ENCODE measurements at regions not wholly inside any gene's neighbourhood (a gene's known extent, or its start where the extent isn't known, plus 50 kb on each side); places are given as distances from the start of the nearest gene placed in this dataset.

DNA sequence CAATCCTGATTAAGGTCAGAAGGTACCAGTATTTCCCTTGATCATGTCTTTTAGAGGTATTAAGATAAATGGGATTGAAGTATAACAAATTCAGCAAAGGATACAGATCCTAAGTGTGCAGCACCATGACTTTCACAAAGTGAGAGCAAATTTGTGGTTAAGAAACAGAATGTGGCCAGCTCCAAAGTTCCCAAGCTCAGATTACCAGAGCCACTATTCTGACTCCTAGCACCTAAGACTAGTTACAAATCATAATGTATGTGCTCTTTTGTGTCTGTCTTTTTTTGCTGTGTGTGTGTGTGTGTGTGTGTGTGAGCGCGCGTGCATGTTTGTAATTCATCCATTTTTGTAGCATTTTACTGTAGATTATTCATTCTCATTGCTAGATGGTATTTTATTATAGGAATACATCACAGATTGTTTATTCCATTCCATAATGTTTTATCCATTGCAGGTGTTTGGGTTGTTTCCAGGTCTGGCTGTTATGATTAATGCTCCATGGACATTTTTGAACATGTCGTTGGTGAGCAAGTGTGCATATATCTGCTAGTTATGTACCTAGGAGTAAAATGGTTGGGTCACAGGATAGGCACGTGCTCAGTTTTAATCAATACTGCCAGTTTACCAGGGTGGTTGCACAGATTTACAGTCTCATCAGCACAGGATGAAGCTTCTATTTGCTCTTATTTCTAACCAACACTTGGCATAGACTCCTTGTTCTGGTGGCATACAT lies 314.0 kb upstream of the JAG1 start:
- H3K9me3 ChIP-seq (ENCODE audit: control insufficient read depth in 2 of 2, insufficient read depth in 1 of 2, low read length in 1 of 2) = no peaks in the 10 kb centered on the region
- H3K27me3 ChIP-seq (ENCODE audit: control insufficient read depth in 2 of 2, insufficient read depth in 1 of 2, low read length in 1 of 2) = no peaks in the 10 kb centered on the region
- H3K4me3 ChIP-seq (ENCODE audit: low read length in 2 of 2) = no peak overlapping the region
- no peak for DNase-seq (ENCODE audit: low read depth in 6 of 9, low spot score in 9 of 9)
- no peaks in the 10 kb centered on the region for H3K36me3 ChIP-seq (ENCODE audit: control insufficient read depth in 2 of 2, insufficient read depth in 2 of 2, low read length in 1 of 2)
- no peaks in the 10 kb centered on the region for H3K4me1 ChIP-seq (ENCODE audit: control insufficient read depth in 2 of 2, insufficient read depth in 2 of 2, low read length in 2 of 2)
- H3K27ac ChIP-seq (ENCODE audit: low read depth in 1 of 2, low read length in 1 of 2) = no peak overlapping the region
- WGBS = 74% methylated on average over 5 of the region's 5 CpGs

DNA sequence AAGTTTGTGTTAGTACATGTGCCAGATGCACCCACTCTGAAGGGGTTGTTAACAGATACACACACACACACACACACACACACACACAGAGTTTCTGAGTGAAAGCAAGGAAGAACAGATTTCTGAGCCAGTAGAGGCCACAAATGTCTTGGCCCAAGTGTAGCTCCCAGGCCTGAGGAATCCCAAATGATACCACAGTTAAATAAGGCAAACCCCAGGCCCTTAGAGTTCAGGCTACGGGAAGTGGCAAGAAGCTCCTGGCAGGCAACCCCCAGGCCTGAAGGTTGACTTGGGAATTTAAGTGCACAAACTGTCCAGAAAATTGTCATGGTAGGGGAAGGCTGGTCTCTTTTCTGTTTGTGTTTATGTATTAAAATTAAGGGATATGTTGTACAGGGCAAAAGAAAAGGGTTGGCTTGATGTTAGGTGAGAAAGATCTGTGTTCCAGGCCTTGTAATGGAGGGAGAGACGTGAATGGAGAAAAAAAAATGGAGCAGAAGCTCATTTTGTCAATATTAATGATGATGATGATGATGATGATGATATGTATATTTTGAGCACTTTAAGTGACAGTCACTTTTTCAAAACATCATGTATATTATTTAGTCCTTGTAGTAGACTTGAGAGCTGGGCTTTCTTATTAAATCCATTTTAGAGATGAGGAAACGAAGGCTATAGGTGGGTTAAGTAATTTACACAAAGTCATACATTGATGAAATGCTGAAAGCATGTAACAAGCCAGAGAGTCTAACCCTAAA lies 317.0 kb upstream of the JAG1 start:
- H3K4me3 ChIP-seq (ENCODE audit: low read length in 2 of 2) = no peak overlapping the region
- H3K9me3 ChIP-seq (ENCODE audit: control insufficient read depth in 2 of 2, insufficient read depth in 1 of 2, low read length in 1 of 2) = no peaks in the 10 kb centered on the region
- no peaks in the 10 kb centered on the region for H3K27me3 ChIP-seq (ENCODE audit: control insufficient read depth in 2 of 2, insufficient read depth in 1 of 2, low read length in 1 of 2)
- WGBS = 86% methylated on average over 3 of the region's 3 CpGs
- no peaks in the 10 kb centered on the region for H3K36me3 ChIP-seq (ENCODE audit: control insufficient read depth in 2 of 2, insufficient read depth in 2 of 2, low read length in 1 of 2)
- DNase-seq (ENCODE audit: low read depth in 6 of 9, low spot score in 9 of 9) = no peak
- H3K4me1 ChIP-seq (ENCODE audit: control insufficient read depth in 2 of 2, insufficient read depth in 2 of 2, low read length in 2 of 2) = no peaks in the 10 kb centered on the region
- H3K27ac ChIP-seq (ENCODE audit: low read depth in 1 of 2, low read length in 1 of 2) = no peak overlapping the region

DNA sequence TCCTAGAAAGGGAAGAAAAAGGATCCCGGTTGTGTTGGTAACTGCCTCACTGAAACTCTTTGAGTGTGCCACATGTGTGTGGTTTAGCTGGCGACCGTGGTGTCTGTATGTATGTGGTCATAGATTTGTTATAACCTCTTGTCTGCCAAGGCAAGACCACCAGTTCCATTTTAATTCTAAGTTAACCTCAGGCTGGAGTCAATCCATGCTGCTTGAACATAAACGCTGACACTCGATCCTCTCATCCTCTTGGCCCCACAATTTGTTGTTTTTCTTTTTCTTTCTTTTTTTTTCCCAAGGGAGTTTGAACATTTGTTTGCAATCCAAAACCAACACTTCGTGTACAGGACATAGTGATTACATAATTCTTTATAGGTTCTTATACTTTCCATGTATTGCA lies 318.9 kb upstream of the JAG1 start:
- 87% methylated on average over 6 of the region's 6 CpGs for WGBS
- H3K27ac ChIP-seq (ENCODE audit: low read depth in 1 of 2, low read length in 1 of 2) = peak overlapping the region in 1 of 2 donors; percentile 20
- no peak for DNase-seq (ENCODE audit: low read depth in 6 of 9, low spot score in 9 of 9)

DNA sequence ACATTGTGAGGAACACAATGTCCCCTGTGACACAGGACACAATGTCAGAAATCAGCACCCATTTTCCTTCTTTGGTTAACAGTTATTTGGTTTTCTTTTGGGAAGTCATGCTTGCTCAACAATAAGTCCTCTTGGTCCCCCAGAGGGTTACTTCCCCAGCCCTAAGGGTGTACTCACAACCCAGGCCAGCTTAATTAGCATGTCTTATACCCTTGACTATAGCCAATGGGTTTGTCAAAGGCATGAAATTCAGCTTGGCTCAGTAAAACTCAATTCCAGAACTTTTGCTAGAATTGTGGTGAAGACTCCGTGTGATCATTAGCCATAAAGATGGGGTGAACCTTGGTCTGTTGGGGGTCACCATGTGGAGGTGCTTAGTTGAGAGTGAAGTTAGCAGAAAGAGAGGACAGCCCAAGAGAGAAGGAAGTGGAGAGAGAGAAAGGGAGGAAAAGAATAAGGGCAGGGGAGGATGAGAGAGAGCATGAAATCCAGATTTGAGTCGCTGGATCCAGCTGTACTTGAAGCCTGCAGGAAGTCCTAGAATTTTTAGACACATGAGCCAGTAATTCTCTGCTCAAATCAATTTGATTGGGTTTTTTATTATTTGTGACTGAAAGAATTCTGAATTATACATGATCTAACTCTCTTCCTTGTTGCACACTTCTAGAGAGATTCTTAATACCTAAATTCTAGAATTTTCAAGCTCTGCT lies 321.3 kb upstream of the JAG1 start:
- no peak overlapping the region for H3K27ac ChIP-seq (ENCODE audit: low read depth in 1 of 2, low read length in 1 of 2)
- WGBS = 94% methylated on average over 2 of the region's 2 CpGs
- H3K36me3 ChIP-seq (ENCODE audit: control insufficient read depth in 2 of 2, insufficient read depth in 2 of 2, low read length in 1 of 2) = no peaks in the 10 kb centered on the region
- DNase-seq (ENCODE audit: low read depth in 6 of 9, low spot score in 9 of 9) = no peak
- no peak overlapping the region for H3K4me3 ChIP-seq (ENCODE audit: low read length in 2 of 2)
- no peaks in the 10 kb centered on the region for H3K9me3 ChIP-seq (ENCODE audit: control insufficient read depth in 2 of 2, insufficient read depth in 1 of 2, low read length in 1 of 2)
- H3K27me3 ChIP-seq (ENCODE audit: control insufficient read depth in 2 of 2, insufficient read depth in 1 of 2, low read length in 1 of 2) = no peaks in the 10 kb centered on the region
- no peaks in the 10 kb centered on the region for H3K4me1 ChIP-seq (ENCODE audit: control insufficient read depth in 2 of 2, insufficient read depth in 2 of 2, low read length in 2 of 2)

More for the DNA sequence above, 318.9 kb upstream of the JAG1 start:
- no peak overlapping the region for H3K4me3 ChIP-seq (ENCODE audit: low read length in 2 of 2)
- no peaks in the 10 kb centered on the region for H3K9me3 ChIP-seq (ENCODE audit: control insufficient read depth in 2 of 2, insufficient read depth in 1 of 2, low read length in 1 of 2)
- no peaks in the 10 kb centered on the region for H3K4me1 ChIP-seq (ENCODE audit: control insufficient read depth in 2 of 2, insufficient read depth in 2 of 2, low read length in 2 of 2)
- no peaks in the 10 kb centered on the region for H3K36me3 ChIP-seq (ENCODE audit: control insufficient read depth in 2 of 2, insufficient read depth in 2 of 2, low read length in 1 of 2)
- no peaks in the 10 kb centered on the region for H3K27me3 ChIP-seq (ENCODE audit: control insufficient read depth in 2 of 2, insufficient read depth in 1 of 2, low read length in 1 of 2)

DNA sequence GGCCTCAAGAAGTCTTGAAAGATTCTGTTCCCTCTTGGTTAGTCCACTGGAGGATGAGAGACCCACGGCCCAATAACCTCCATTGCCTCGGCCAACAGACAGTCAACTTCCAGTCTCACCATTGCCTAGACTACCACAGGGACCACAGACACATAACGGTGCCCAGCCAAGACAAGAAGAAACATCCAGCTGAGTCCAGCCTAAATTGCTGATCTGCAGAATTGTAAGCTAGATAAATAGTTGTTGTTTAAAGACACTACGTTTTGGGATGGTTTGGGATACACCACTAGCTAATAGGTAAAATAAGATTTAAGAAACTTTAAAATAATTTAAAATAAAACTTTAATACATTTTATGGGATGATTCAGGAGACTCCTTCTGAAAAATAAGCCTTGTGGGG lies 324.7 kb upstream of the JAG1 start:
- no peak overlapping the region for H3K4me3 ChIP-seq (ENCODE audit: low read length in 2 of 2)
- no peak for DNase-seq (ENCODE audit: low read depth in 6 of 9, low spot score in 9 of 9)
- no peaks in the 10 kb centered on the region for H3K9me3 ChIP-seq (ENCODE audit: control insufficient read depth in 2 of 2, insufficient read depth in 1 of 2, low read length in 1 of 2)
- H3K27ac ChIP-seq (ENCODE audit: low read depth in 1 of 2, low read length in 1 of 2) = no peak overlapping the region
- no peaks in the 10 kb centered on the region for H3K4me1 ChIP-seq (ENCODE audit: control insufficient read depth in 2 of 2, insufficient read depth in 2 of 2, low read length in 2 of 2)
- H3K36me3 ChIP-seq (ENCODE audit: control insufficient read depth in 2 of 2, insufficient read depth in 2 of 2, low read length in 1 of 2) = no peaks in the 10 kb centered on the region
- 92% methylated on average over 4 of the region's 4 CpGs for WGBS
- no peaks in the 10 kb centered on the region for H3K27me3 ChIP-seq (ENCODE audit: control insufficient read depth in 2 of 2, insufficient read depth in 1 of 2, low read length in 1 of 2)

DNA sequence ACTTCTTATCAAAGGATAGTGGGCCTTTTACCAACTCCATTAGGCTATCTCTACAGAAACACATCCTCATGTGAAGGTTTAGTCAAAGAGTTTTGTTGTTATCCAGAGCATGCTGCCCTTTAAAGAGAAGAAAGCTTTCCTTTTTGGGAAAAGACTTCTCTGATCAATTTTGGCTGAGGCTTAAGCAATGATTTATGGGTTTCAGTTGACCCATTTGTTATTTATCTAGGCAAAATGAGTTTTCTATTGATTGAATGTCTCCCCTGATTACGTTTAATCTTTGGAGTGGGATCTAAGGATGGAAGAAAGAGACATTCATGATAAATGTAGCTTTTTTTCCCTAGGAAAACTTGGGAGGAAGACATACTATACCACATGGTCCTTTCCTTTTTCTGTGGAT lies 326.6 kb upstream of the JAG1 start:
- no peak overlapping the region for H3K4me3 ChIP-seq (ENCODE audit: low read length in 2 of 2)
- no peaks in the 10 kb centered on the region for H3K9me3 ChIP-seq (ENCODE audit: control insufficient read depth in 2 of 2, insufficient read depth in 1 of 2, low read length in 1 of 2)
- no peaks in the 10 kb centered on the region for H3K36me3 ChIP-seq (ENCODE audit: control insufficient read depth in 2 of 2, insufficient read depth in 2 of 2, low read length in 1 of 2)
- WGBS = 89% methylated on average over 1 of the region's 1 CpG
- no peak overlapping the region for H3K27ac ChIP-seq (ENCODE audit: low read depth in 1 of 2, low read length in 1 of 2)
- no peak for DNase-seq (ENCODE audit: low read depth in 6 of 9, low spot score in 9 of 9)
- no peaks in the 10 kb centered on the region for H3K27me3 ChIP-seq (ENCODE audit: control insufficient read depth in 2 of 2, insufficient read depth in 1 of 2, low read length in 1 of 2)
- H3K4me1 ChIP-seq (ENCODE audit: control insufficient read depth in 2 of 2, insufficient read depth in 2 of 2, low read length in 2 of 2) = no peaks in the 10 kb centered on the region

DNA sequence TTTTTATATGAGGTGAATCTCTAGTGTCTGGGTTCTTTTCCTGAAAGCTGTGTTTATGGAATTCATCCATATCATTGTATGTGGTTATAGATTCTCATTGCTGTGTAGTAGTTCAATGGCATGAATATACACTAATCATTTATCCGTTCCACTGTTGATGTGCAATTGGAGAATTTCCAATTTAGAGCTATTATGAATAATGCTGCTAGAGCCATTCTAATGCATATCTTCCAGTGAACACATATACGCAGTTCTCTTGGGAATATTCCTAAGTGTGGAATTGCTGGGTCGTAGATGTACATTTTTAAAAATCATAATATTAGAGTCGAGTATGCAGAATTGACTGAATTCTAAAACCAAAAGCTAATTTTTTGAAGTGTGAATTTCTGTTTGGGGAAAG lies 327.5 kb upstream of the JAG1 start:
- Histone ChIP-seq H3K27me3 (ENCODE audit: control insufficient read depth in 2 of 2, insufficient read depth in 1 of 2, low read length in 1 of 2) (no peaks in the 10 kb centered on the region), H3K36me3 (ENCODE audit: control insufficient read depth in 2 of 2, insufficient read depth in 2 of 2, low read length in 1 of 2) (no peaks in the 10 kb centered on the region), H3K4me3 (ENCODE audit: low read length in 2 of 2) (no peak overlapping the region), H3K27ac (ENCODE audit: low read depth in 1 of 2, low read length in 1 of 2) (no peak overlapping the region), H3K4me1 (ENCODE audit: control insufficient read depth in 2 of 2, insufficient read depth in 2 of 2, low read length in 2 of 2) (no peaks in the 10 kb centered on the region), H3K9me3 (ENCODE audit: control insufficient read depth in 2 of 2, insufficient read depth in 1 of 2, low read length in 1 of 2) (no peaks in the 10 kb centered on the region)
- WGBS = 72% methylated on average over 4 of the region's 4 CpGs
- no peak for DNase-seq (ENCODE audit: low read depth in 6 of 9, low spot score in 9 of 9)

DNA sequence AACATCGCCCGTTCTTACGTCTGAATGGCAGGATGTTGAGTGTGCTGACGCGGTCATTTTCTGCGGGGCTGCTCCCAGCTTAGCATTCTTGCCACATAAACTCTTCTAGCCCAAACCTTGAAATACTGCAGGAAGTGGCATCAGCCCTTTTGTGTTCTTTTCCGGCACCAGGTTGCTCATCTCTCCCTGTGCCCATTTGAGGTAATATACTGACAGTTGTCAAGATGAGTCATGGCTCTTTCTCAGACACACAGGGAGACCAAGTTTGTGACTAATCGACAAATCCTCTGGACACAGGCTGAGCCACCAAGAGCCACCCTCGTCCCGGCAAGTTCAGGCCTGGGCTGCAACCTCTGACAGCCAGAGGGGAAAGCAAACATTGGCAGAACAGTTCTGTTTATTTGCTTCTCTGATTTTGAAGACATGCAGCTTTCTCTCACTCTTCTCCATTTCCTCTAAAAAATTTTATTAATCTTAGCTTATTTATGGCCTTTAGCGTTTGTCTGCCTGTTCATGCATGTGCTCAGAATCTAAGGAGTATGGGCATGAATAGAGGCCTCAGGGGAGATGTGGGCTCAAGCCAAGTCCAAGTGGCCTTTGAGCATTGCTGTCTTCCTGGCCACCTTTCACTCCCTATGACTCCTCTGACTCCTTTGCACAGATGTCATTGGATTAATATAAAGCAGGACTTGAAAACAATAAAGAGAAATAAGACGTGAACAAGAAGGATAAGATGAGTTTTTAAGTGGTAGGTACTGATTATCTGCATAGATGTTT lies 328.2 kb upstream of the JAG1 start:
- no peak overlapping the region for H3K27ac ChIP-seq (ENCODE audit: low read depth in 1 of 2, low read length in 1 of 2)
- no peak overlapping the region for H3K4me3 ChIP-seq (ENCODE audit: low read length in 2 of 2)
- H3K36me3 ChIP-seq (ENCODE audit: control insufficient read depth in 2 of 2, insufficient read depth in 2 of 2, low read length in 1 of 2) = no peaks in the 10 kb centered on the region
- WGBS = 89% methylated on average over 12 of the region's 12 CpGs
- DNase-seq (ENCODE audit: low read depth in 6 of 9, low spot score in 9 of 9) = no peak
- H3K4me1 ChIP-seq (ENCODE audit: control insufficient read depth in 2 of 2, insufficient read depth in 2 of 2, low read length in 2 of 2) = no peaks in the 10 kb centered on the region
- no peaks in the 10 kb centered on the region for H3K9me3 ChIP-seq (ENCODE audit: control insufficient read depth in 2 of 2, insufficient read depth in 1 of 2, low read length in 1 of 2)
- no peaks in the 10 kb centered on the region for H3K27me3 ChIP-seq (ENCODE audit: control insufficient read depth in 2 of 2, insufficient read depth in 1 of 2, low read length in 1 of 2)
